Left renal pelvis (tissue), 4 donors: ENCODE measurements at regions not wholly inside any gene's neighbourhood (a gene's known extent, or its start where the extent isn't known, plus 50 kb on each side); places are given as distances from the start of the nearest gene placed in this dataset.
"Not testable (repeated sequence)": the region's sequence is repeated elsewhere in the genome, so short reads cannot be mapped to it uniquely, and the experiment has no call there.

Source experiments
- DNase-seq, 4 donors: peaks; one replicate each; pipeline ENCODE4 v3.0.0-alpha.2; 2013; ENCODE audit warnings: low read depth in 4 of 4, low spot score in 3 of 4

DNA sequence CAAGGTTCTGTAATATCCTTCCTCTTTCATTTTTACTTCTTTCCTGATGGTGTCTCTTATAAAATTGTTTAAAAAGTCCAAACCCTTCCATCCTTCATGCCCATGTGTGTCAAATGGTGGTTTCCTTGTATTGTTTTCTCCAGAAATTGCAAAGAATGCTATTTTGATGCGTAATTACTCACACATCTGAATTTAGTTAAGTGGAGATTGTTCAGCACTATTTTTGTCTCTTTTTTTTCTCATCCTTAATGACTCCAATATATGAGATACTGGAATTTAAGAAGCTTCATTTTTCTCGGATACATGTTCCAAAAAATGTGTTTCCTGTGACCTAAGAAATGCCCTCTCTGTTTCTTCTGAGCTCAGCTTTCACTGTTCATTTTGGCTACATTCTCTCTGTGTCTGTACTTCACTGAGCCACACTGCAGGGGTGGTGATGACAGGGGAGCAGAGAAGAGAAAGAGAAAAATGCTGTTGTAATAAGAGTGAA lies 799.8 kb downstream of the DIPK2A start:
- no peak for DNase-seq

DNA sequence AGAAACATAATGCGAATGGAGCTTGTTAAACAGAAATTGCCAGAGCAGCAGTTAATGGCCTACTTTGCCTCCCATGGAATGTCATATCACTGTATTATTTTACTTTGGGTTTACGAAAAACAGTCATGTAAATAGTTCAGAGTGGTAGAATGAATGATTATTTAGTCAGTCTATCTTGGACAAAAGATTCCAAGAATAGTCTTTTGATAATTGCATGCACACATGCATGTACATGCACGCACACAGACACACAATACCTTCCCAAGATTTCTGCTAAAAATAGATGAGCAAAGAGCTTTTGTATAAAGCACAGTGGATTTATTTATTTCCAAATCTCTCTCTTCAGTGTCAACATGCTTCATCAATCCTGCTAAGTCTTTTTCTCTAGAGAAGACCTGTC lies 800.7 kb downstream of the DIPK2A start:
- no peak for DNase-seq

DNA sequence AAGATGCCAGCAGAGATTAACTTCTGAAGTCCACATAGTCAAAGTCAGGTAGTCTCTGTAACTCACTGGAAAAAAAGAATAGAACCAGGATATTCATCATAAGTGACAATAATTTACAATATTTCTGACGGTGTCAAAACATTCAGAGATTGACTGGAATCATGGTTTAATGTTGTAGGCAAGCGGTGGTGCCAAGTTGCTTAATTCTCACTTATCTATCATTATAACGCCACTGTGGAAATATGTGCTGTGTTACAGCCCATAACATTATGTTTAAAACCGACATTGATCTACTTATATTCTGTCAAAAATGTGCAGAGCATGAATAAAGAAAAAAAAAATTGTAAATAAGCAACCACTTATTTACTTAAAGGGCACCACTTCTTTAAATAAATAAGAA lies 801.7 kb downstream of the DIPK2A start:
- DNase-seq, result no peak

DNA sequence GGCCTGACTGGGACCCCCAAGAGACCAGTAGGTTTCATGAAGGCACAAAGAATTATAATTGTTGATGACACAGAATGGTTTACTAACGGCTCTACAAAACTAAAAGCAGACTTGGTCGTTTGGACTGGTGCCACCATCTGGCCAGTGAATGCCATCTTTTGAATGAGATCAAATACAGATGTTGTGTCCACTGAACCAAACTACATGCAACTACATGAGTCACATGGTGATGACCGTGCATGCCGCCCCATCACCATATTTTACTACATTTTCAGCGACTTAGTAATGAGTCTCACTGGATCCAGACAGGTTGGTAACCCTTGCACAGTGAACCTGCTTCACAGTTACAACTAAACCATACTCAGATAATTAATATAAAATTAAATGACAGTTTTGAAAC lies 803.3 kb downstream of the DIPK2A start:
- DNase-seq, result no peak

DNA sequence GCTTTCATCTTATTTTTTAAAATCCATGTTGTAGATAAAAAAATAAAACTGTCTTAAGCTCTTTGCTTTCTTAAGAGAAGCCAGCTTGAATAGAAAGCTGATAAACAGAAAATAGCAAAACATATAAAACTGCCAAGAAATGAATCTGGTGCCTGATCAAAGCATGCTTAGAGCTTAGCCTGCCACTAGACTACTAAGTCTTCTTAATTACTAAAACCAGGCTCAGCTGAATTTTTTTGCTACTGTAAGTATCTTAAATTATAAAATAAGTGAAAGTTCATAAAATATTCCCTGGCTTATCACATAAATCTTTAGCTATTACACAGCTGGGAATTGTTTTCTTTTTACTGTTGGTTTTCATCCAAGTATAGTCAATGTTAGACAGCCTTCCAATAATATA lies 803.9 kb downstream of the DIPK2A start:
- DNase-seq, result no peak

DNA sequence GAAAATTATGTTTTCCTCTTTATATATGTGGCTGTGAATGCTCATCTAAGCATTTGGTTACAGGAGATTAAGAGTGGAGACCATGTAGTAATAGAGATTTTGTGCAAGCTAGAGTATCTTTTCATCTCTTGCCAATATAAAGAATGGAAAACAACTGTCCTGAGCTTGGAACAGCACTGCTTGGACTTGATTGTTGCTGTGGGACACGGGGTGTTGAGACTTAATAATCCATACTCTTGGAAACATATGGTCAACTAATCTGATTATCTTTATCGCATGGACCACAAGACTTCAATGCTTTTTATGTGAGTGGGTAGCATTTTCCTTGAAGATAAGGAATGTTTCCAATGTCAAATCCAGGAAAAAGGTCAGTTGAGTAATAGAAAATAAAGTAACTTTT lies 806.3 kb downstream of the DIPK2A start:
- DNase-seq, result no peak

DNA sequence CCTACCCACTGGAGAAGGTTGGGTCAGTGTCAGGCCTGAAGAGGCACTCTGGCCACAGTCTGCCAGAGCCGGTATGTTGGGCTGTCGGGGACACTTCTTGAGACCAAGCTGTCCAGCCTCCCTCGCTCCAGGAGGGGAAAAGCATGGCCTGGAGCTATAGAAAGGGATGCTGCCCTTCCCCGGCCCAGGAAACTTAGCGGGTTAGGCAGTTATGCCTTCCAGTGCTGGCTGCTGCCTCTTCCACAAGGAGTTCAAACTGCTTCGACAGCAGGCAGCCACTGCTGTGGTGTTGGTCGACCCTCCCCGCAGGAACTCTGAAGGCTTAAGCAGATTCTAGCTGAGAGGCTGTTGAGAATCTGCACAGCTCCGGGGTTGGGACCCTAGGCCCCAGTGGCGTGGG lies 819.4 kb downstream of the DIPK2A start:
- no peak for DNase-seq

DNA sequence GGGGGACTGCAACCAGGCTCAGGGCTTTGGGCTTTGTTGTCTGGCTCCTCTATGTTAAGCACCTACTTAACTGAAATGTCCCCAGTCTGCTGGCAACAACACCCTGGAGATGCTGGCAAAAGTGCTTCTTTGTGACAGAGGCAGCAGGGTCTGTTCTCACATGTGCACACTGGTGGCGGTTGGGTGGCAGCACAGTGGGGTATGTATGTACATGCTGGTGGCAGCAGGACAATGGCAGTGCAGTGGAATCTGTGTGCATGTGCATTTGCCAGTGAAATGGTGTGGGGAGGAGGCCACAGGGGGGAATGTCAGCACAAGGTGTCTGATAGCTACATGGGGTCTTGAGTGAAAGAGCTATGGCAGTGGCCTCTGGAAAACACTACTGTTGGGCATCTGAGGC lies 830.3 kb downstream of the DIPK2A start:
- DNase-seq, result no peak

DNA sequence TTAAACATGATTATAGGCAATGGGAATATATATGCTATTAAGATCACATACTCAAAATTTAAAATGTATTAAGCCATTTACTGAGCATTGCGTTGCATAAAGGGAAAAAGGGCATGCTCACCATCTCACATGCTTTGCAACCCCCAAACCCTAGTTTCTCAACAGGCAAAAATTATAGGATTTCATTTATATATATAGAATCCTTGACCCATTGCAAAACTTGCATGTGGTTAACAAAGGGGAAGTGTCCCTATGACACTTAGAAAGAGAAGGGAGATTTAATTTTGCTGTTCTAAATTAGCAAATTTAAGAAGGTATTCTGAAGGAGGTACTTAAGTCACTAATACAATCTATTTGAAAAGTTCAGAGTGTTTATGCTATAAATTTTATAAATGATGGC lies 837.8 kb downstream of the DIPK2A start:
- DNase-seq, result no peak

DNA sequence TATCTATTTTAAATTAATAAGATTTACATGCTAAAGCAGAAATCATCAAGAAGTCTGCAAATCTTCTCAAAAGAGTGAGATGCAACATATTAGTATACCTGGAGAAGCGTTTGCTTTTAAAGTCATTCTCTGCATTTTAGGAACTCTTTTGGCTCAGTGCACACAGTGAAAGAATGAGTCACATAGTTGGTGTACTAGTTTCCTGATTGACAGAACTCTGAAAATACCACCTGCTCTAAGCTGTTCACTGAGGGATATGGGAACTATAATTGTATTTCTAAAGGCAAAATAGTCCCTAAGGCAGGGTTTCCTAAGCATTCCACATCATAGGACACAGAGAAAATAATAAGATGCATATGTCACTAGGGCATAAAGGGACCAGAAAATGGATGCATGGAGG lies 838.5 kb downstream of the DIPK2A start:
- no peak for DNase-seq

DNA sequence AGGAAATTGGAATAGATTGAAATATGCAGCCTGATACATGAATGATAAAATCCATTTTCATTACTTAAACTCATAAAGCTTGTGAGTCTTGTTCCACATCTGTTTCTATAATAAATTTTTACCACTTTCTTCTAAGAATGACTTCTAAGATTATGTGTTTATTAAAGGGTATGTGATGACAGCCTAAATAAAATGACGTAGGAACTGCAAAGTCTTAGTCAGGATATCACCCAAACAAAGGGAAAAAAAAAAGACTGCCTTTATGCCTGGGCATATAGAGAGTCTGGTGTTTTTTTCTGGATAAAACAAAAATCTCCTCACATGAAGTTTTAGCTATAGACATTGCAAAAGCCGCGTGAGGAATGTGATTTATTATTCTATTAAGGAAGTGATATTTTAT lies 844.0 kb downstream of the DIPK2A start:
- no peak for DNase-seq

DNA sequence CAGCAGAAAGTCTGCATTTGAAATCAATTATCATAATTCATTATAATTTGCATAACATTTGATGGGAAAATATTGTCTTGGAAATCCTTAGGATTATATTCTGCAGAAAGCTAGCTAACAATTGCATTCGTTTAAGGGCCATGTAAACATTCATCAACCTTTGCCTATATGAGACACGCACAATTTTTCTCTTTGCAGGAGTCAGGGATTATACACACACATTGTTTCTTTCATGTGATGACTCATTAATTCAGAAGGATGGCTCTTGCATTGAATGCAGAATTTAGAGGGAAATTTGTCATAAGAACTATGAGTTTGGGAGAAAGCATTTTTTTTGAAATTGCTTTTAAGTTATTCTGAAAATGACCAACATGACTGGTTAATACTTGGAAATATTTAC lies 844.7 kb downstream of the DIPK2A start:
- DNase-seq, result no peak

DNA sequence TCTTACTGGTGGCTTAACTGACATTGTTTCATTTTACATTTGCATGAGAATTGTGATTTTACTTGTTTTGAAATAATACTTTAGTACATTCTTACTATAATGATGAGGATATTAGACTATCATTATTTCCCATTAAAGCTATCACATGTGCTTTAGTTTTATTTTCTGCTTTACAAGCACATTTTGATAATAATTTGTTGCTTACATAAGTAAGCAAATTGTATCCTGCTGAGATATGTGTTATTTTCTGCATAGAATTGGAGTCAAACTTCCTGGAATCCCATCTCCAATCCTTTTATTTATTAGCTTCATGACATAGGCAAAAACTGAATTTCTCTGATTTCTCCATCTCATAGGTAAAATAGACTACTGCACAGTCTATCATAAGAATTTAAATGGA lies 847.4 kb downstream of the DIPK2A start:
- DNase-seq, result no peak

DNA sequence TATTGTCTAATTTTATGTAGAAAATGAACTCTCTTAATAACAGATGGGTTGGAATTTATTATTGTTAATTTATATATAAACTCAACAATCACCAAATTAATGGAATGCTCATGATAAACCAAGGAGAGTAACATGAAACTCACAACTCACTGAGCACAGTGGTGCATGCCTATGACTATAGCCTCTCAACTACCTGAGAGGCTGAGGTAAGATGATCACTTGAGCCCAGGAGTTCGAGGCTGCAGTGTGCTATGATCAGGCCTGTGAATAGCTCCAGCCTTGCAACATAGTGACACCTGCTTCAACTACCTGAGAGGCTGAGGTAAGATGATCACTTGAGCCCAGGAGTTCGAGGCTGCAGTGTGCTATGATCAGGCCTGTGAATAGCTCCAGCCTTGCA lies 848.6 kb downstream of the DIPK2A start:
- not testable (repeated sequence) for DNase-seq

DNA sequence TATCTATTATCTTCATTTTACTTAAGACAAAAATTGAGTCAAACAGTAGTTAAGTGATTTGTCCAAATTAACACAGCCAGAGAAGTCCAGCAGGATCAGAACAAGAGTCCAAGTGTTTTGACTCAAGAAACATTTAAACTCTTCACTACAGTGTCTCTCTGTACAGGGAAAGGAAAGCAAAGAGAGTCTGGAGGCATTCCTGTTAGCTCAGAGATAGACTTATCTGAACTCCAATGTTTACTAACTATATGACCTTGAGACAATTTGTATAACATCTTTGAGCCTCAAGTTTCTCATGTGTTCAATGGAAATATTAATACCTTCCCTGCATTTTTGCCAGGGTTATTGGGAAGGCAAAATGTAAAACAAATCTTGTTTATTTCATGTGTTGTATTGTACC lies 849.1 kb downstream of the DIPK2A start:
- no peak for DNase-seq

DNA sequence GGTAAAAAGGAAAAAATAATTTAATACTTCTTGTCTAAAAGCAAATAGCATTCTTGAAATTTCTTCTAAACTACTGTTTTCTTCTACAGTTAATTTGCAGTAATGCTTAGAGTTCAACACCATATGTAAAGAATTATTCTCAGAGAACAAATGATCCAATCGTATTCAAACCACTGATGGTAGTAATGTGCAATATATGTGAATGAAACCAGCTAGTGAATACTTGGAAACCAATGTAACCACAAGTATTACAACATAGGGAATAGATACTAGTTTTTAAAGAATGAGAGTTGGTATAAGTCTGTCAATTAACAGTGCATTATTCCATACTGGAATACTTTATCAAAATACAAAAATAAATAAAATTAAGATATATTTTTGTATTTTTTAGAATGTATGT lies 850.0 kb downstream of the DIPK2A start:
- no peak for DNase-seq

DNA sequence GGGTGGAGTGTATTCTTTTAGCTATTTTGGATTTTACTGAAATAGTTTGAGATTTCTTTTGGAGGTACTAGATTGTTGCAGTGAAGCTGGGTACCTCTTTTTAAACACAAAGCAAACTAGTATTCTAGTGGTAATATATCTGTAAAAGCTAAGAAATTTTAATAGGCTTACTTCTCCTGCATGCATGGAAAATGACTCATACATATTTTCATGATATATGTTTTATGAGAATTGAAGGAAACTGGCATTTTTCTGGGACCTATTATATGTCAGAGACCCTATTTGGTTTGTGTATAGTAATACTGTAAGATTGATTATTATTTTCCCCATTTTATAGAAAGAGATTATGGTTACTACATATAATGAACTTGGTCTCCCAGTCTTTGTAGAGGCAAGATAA lies 851.0 kb downstream of the DIPK2A start:
- no peak for DNase-seq

DNA sequence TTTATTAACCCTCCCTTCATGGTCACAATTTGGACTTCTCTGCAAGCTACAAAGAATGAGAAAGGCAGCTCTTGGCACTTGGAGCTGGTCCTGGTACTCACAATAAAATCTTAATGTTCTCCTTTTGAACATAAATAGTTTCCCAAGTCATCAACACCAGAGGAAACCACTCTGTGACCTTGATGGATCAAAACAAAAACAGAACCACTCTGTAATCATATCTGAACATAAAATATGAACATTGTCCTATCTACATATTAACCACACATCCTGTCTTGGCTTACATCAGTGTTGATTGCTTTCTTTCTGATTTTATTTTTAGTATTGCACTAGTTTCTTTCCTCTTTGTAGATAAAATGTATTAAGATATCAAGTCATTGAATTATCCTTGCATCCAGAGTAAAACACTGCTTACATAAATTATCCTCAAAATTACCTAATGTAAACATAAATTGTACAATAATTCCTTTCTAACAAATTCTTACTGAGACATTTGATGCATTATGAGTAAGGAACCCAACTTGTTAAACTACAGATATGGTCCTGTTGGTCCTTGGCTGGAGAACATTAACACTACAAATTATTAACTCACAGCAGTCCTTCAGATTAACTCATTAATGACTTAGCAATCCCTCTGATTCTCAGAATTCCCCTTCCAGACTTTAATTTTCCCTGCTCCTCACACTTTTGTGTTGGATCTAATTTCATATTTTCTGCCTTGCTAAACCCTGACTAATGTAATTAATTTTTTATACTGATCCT lies 860.5 kb downstream of the DIPK2A start:
- no peak for DNase-seq

DNA sequence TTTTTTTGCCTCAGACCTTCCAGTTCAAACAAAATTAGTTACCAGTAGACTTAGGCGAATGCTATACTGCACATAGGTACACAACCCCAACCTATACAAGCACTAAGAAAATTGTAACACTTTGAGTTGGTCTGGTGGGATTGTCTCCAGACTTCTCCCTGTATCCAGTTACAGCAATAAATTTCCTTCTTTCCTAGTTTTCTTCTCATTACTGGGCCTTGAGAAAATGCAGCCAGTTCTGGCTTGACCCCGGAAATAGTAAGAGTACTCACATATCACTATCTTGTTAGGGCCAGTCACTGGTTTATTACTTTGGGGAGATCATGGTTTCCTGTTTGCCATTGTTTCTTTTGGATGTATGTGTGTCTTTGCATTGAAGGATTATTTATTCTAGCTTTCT lies 868.4 kb downstream of the DIPK2A start:
- DNase-seq, result no peak

DNA sequence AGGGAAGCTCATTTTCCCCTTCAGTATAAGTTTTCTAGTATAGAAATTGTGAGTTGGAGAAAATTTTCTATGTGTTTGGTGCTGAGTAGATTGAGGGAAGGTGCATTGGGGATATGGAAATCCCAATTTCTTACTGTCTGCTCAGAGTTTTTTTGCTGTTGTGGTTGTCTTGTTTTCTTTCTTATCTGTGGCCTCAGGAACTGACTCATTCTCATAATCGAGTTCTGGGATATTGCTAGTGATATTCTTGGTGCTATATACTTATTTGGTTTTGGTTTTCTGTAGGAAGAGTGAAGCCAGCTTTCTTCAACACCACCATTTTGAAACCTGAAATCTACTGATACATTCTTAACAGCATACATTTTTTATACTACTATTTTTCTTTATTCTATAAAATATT lies 869.2 kb downstream of the DIPK2A start:
- DNase-seq, result no peak

DNA sequence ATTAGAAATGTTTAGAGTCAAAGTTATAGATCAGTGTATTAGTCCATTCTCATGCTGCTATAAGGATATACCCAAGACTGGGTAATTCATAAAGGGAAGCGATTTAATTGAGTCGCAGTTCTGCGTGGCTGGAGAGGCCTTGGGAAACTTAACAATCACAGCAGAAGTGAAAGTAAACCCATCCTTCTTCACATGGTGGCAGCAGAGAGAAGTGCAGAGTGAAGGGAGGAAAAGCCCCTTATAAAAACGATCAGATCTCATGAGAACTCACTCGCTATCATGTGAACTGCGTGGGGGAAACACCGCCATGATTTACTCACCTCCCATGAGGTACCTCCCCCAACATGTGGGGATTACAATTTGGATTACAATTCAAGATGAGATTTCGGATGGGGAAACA lies 871.5 kb downstream of the DIPK2A start:
- no peak for DNase-seq

DNA sequence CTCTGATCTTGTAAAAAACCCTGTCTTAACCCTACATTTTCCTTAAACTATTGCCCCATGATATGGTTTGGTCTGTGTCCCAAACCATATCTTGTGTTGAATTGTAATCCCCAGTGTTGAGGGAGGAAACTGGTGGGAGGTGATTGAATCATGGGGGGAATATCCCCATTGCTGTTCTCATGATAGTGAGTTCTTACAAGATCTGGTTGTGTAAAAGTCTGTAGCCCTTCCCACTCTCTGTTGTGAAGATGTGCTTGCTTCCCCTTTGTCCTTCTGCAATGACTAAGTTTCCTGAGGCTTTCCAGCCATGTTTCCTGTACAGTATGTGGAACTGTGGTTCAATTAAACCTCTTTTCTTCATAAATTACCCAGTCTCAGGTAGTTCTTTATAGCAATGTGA lies 881.4 kb downstream of the DIPK2A start:
- DNase-seq, result no peak

DNA sequence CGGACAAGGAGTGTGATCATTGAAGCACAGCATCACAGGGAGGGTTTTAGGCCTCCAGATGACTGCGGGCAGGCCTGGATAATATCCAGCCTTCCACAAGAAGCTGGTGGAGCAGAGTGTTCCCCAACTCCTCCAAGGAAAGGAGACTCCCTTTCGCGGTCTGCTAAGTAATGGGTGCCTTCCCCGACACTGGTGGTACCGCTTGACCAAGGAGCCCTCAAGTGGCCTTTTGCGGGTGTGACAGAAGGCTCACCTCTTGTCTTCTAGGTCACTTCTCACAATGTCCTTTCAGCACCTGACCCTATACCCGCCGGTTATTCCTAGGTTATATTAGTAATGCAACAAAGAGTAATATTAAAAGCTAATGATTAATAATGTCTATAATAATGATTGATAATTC lies 882.4 kb downstream of the DIPK2A start:
- not testable (repeated sequence) for DNase-seq
